Mucosa of stomach (tissue), 1 donor: ENCODE measurements at regions not wholly inside any gene's neighbourhood (a gene's known extent, or its start where the extent isn't known, plus 50 kb on each side); places are given as distances from the start of the nearest gene placed in this dataset.

Source experiments
- H3K27me3 ChIP-seq: one replicate; pipeline ENCODE4 v1.7.0; 2013; ENCODE audit warnings: mild to moderate bottlenecking, low read length; ENCODE audit not compliant: control insufficient read depth, insufficient read depth
- H3K36me3 ChIP-seq: one replicate; pipeline ENCODE4 v1.7.0; 2013; ENCODE audit warnings: low read length; ENCODE audit not compliant: control insufficient read depth, insufficient read depth
- H3K4me1 ChIP-seq: one replicate; pipeline ENCODE4 v1.7.0; 2013; ENCODE audit warnings: mild to moderate bottlenecking, low read length; ENCODE audit not compliant: control insufficient read depth, insufficient read depth
- H3K4me3 ChIP-seq: one replicate; pipeline ENCODE4 v1.7.0; 2013; ENCODE audit warnings: low read length
- H3K9ac ChIP-seq: one replicate; pipeline ENCODE4 v1.7.0; 2013; ENCODE audit warnings: mild to moderate bottlenecking, low read length, moderate library complexity
- H3K9me3 ChIP-seq: one replicate; pipeline ENCODE4 v1.7.0; 2013; ENCODE audit warnings: mild to moderate bottlenecking, low read length, moderate library complexity; ENCODE audit not compliant: control insufficient read depth
- donor health status: Pancreatic carcinoma.

- Histone ChIP-seq H3K4me1 (peaks cover 5% of the 10 kb centered on the region), H3K9me3 (no peaks in the 10 kb centered on the region), H3K36me3 (no peaks in the 10 kb centered on the region), H3K9ac (no peak overlapping the region), H3K27me3 (no peaks in the 10 kb centered on the region), H3K4me3 (no peak overlapping the region)
Observed at GRCh38 chr10:121048749-121049148, 197.6 kb downstream of the WDR11 start.

GRCh38 chr10:121049489-121049888, 198.3 kb downstream of the WDR11 start:
- Histone ChIP-seq H3K27me3 (no peaks in the 10 kb centered on the region), H3K36me3 (no peaks in the 10 kb centered on the region), H3K4me3 (no peak overlapping the region), H3K4me1 (peaks cover 11% of the 10 kb centered on the region), H3K9me3 (no peaks in the 10 kb centered on the region), H3K9ac (no peak overlapping the region)

GRCh38 chr10:121049923-121050322, 198.8 kb downstream of the WDR11 start:
- Histone ChIP-seq H3K27me3 (no peaks in the 10 kb centered on the region), H3K9ac (no peak overlapping the region), H3K9me3 (no peaks in the 10 kb centered on the region), H3K4me1 (peaks cover 16% of the 10 kb centered on the region), H3K36me3 (no peaks in the 10 kb centered on the region), H3K4me3 (no peak overlapping the region)

GRCh38 chr10:121051171-121051570, 200.0 kb downstream of the WDR11 start:
- H3K36me3 ChIP-seq = no peaks in the 10 kb centered on the region
- H3K4me1 ChIP-seq = peaks cover 23% of the 10 kb centered on the region
- no peaks in the 10 kb centered on the region for H3K27me3 ChIP-seq
- no peak overlapping the region for H3K9ac ChIP-seq
- H3K4me3 ChIP-seq = no peak overlapping the region
- no peaks in the 10 kb centered on the region for H3K9me3 ChIP-seq

DNA sequence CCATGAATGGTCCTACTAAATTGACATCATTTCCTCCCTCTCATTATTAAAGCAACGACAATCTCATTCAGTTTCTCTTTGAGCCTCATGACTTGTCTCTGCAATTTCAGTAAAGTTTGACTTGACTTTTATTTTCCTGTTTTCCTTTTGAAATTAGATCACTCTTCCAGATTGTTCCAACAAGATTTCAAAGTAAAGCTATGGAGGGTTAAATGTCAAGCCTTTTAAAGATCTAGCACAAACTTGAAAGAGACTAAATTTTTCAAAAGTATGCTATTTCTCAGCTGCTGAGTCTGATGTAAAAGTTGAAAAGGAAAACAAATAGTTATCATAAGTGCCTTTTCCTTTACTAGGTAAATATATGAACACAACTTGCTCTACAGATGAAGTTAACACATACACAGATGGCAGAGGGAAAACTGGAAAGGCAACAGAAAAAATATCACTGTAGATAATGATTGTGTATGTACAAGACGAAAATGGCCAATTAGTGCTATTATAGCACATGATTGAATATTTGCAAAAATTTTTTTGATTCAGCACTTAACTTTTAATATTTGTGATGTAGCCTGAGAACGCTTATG, 200.6 kb downstream of the WDR11 start:
- H3K9ac ChIP-seq = no peak overlapping the region

DNA sequence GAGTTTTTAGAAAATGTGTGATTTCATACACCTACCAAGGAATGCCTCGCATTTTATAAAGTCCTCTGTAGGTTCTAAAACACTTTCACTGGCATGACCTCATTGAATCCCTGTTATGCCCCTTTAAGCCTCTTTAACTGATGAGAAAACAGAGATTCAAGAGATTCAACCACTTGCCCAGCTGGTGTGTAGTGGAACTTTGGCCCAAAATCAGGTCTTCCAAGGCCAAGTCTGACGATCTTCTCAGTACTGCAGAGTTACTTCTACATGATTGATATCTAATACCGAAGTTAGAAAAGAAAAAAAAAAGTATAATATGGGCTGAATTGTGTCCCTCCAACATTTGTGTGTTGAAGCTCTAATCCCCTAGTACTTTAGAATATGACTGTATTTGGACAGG, 202.0 kb downstream of the WDR11 start:
- H3K36me3 ChIP-seq = no peaks in the 10 kb centered on the region
- peaks cover 27% of the 10 kb centered on the region for H3K4me1 ChIP-seq
- H3K9ac ChIP-seq = no peak overlapping the region

More for the DNA sequence above, 200.6 kb downstream of the WDR11 start:
- H3K4me1 ChIP-seq = peaks cover 27% of the 10 kb centered on the region
- H3K27me3 ChIP-seq = no peaks in the 10 kb centered on the region
- no peak overlapping the region for H3K4me3 ChIP-seq
- no peaks in the 10 kb centered on the region for H3K9me3 ChIP-seq
- H3K36me3 ChIP-seq = no peaks in the 10 kb centered on the region

DNA sequence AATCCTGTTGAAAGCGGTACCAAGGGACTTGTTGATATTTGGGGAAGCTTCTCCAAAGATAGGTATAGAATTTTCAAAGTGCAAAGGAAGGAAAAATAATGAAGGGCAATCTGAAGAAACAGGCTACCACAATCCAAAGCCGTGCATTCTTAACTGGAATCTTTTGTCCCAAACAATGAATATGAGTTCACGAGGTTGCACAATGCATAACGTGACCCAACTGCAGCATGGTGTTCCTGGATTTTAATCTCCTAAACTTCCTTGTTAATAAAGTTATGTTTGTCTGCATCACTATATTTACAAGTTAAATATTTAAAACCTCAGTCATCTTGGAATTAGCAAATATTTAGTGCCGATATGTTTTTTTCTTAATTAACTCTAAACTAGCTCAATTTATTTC, 203.7 kb downstream of the WDR11 start:
- H3K9me3 ChIP-seq = no peaks in the 10 kb centered on the region

More for the DNA sequence above, 202.0 kb downstream of the WDR11 start:
- H3K4me3 ChIP-seq = no peak overlapping the region
- H3K9me3 ChIP-seq = no peaks in the 10 kb centered on the region
- no peaks in the 10 kb centered on the region for H3K27me3 ChIP-seq

DNA sequence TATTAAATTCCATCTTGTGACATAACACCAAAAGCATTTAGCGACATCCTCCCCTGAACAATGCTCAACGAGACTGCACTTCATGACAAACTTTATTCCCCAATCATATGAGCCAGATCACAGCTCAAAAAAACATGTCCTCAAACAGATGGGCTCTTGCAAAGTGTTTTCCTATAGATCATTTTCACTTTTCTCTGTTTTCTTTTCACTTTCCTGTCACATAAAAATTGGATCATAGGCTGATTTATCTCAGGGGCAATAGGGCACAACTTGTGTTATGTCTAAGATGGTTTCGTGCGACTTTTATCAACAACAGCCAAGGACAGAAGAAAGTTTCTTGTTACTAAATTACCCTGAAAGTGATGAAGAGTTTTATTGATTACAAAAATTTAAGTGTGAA, 206.1 kb downstream of the WDR11 start:
- H3K9me3 ChIP-seq = no peaks in the 10 kb centered on the region
- no peaks in the 10 kb centered on the region for H3K36me3 ChIP-seq
- H3K4me3 ChIP-seq = no peak overlapping the region
- H3K4me1 ChIP-seq = peaks cover 26% of the 10 kb centered on the region
- no peaks in the 10 kb centered on the region for H3K27me3 ChIP-seq
- no peak overlapping the region for H3K9ac ChIP-seq

More for the DNA sequence above, 203.7 kb downstream of the WDR11 start:
- Histone ChIP-seq H3K9ac (no peak overlapping the region), H3K4me1 (peaks cover 27% of the 10 kb centered on the region), H3K4me3 (no peak overlapping the region), H3K36me3 (no peaks in the 10 kb centered on the region), H3K27me3 (no peaks in the 10 kb centered on the region)

DNA sequence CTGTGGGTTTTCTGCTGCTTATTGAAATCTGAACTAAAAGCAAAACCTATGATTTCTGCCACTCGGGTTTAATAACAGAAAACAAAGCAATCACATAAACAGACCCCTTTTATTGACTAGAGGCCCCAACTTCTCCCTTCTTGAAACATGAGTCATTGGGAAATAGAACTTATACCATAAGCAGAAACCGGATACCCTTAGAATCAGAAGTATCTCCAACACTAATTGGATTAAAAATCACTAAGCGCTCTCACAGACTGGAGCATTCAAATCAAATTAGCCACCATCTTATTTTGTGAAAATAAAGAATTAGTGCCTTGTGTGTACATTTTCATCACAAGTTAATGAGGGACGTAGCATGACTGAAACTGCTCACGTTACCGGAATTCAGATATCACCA, 206.9 kb downstream of the WDR11 start:
- H3K9me3 ChIP-seq = no peaks in the 10 kb centered on the region
- no peak overlapping the region for H3K4me3 ChIP-seq
- no peak overlapping the region for H3K9ac ChIP-seq
- H3K4me1 ChIP-seq = peaks cover 23% of the 10 kb centered on the region
- H3K27me3 ChIP-seq = no peaks in the 10 kb centered on the region
- no peaks in the 10 kb centered on the region for H3K36me3 ChIP-seq

- no peaks in the 10 kb centered on the region for H3K36me3 ChIP-seq
- no peak overlapping the region for H3K9ac ChIP-seq
- no peaks in the 10 kb centered on the region for H3K9me3 ChIP-seq
- H3K4me3 ChIP-seq = no peak overlapping the region
- H3K27me3 ChIP-seq = no peaks in the 10 kb centered on the region
- peaks cover 29% of the 10 kb centered on the region for H3K4me1 ChIP-seq
Observed at GRCh38 chr10:121059351-121059750, 208.2 kb downstream of the WDR11 start.

GRCh38 chr10:121062115-121062514, 211.0 kb downstream of the WDR11 start:
- Histone ChIP-seq H3K27me3 (no peaks in the 10 kb centered on the region), H3K4me1 (peaks cover 12% of the 10 kb centered on the region)

DNA sequence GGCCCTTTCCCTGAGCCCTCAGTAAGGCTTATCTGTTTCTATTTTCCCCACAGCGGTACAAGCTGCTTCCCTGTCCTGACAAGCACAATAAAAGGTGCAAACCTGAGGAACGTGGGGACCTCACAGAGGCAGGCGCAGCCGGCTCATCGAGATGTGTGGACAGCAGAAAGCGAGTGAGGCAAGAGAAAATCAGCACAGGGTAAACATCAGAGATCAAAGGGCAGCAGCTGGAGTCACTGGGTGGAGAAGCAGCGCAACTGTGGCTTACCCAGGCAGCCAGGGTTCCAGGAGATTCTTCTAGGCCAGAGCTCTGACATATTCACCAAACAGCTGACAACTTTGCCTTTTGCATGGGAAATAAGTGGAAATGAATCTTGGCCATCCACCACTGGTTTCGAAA, 212.6 kb downstream of the WDR11 start:
- H3K4me1 ChIP-seq = peaks cover 12% of the 10 kb centered on the region
- H3K9ac ChIP-seq = no peak overlapping the region
- no peaks in the 10 kb centered on the region for H3K36me3 ChIP-seq
- H3K27me3 ChIP-seq = no peaks in the 10 kb centered on the region
- no peak overlapping the region for H3K4me3 ChIP-seq
- H3K9me3 ChIP-seq = no peaks in the 10 kb centered on the region

More at GRCh38 chr10:121062115-121062514, 211.0 kb downstream of the WDR11 start:
- Histone ChIP-seq H3K36me3 (no peaks in the 10 kb centered on the region), H3K9me3 (no peaks in the 10 kb centered on the region), H3K4me3 (no peak overlapping the region), H3K9ac (no peak overlapping the region)

GRCh38 chr10:121064491-121064890, 213.3 kb downstream of the WDR11 start:
- Histone ChIP-seq H3K9me3 (no peaks in the 10 kb centered on the region), H3K4me1 (peaks cover 16% of the 10 kb centered on the region), H3K36me3 (no peaks in the 10 kb centered on the region), H3K27me3 (no peaks in the 10 kb centered on the region), H3K9ac (no peak overlapping the region), H3K4me3 (no peak overlapping the region)
